Vagina (tissue), 2 donors: ENCODE measurements at regions not wholly inside any gene's neighbourhood (a gene's known extent, or its start where the extent isn't known, plus 50 kb on each side); places are given as distances from the start of the nearest gene placed in this dataset.

Source experiments
- POLR2A ChIP-seq, 2 donors: fragments of 450-650 bp; IDR thresholded peaks; one replicate each; pipeline ENCODE4 v1.6.1; 2017; ENCODE audit warnings: antibody characterized with exemption in 2 of 2, mild to moderate bottlenecking in 2 of 2, moderate library complexity in 2 of 2
- TF ChIP-seq, protein P1 (sequence below), 3 experiments: fragments of 450-650 bp in 2 of 3; fragments of 200-600 bp in 1 of 3; sonication (generic) in 1 of 3; IDR thresholded peaks; one replicate each; pipeline ENCODE4 v1.5.1; 2017 to 2019; ENCODE audit warnings: antibody characterized with exemption in 3 of 3, mild to moderate bottlenecking in 2 of 3, moderate library complexity in 2 of 3

DNA sequence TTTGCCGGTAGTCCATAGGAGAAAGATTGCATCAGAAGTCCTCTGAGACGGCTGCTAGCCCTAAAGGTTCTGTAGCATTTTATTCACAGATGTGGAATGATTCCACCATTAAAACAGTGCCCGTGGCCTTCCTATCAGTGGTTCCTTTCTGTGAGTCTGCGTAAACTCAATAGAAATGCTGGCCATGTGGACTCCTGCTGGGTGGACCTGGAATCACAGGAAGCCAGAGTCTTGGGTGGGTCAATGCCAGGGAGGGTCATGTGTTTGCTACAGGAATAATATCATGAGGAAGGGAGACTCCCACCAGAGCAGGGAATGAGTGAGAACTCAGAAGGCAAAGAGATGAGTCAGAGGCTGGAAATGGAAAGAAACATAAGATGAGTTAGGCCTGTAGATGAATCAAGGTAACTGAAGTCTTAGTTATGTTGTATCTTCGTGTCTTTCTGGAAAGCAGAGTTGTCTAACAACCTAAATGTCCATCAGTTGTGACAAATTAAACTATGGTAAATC is 410.4 kb upstream of the AUTS2 start:
- TF ChIP-seq, protein P1, sequence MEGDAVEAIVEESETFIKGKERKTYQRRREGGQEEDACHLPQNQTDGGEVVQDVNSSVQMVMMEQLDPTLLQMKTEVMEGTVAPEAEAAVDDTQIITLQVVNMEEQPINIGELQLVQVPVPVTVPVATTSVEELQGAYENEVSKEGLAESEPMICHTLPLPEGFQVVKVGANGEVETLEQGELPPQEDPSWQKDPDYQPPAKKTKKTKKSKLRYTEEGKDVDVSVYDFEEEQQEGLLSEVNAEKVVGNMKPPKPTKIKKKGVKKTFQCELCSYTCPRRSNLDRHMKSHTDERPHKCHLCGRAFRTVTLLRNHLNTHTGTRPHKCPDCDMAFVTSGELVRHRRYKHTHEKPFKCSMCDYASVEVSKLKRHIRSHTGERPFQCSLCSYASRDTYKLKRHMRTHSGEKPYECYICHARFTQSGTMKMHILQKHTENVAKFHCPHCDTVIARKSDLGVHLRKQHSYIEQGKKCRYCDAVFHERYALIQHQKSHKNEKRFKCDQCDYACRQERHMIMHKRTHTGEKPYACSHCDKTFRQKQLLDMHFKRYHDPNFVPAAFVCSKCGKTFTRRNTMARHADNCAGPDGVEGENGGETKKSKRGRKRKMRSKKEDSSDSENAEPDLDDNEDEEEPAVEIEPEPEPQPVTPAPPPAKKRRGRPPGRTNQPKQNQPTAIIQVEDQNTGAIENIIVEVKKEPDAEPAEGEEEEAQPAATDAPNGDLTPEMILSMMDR (IDR thresholded peaks at IDR 0.05) = no peak
- no peak for TF ChIP-seq POLR2A (IDR thresholded peaks at IDR 0.05)
